Activated naive CD8-positive, alpha-beta T cell treated with anti-CD3 and anti-CD28 coated beads, Interleukin-2, amount 10 ng/mL, durations not matched to agents 7 days and 5 days (primary cell): ENCODE measurements at regions not wholly inside any gene's neighbourhood (a gene's known extent, or its start where the extent isn't known, plus 50 kb on each side); places are given as distances from the start of the nearest gene placed in this dataset.
"Not testable (repeated sequence)": the region's sequence is repeated elsewhere in the genome, so short reads cannot be mapped to it uniquely, and the experiment has no call there.

Experiments used
- ATAC-seq: fragments of 150-1000 bp; cut with Tn5 transposase; one replicate; pipeline ENCODE4 v1.10.0; 2021; ENCODE audit warnings: low read depth, moderate library complexity
- POLR2A ChIA-PET: fragments of 350-600 bp; sonication (Branson Sonifier 250); formaldehyde crosslinking; loops from one replicate; lab custom pipeline; 2021; ENCODE audit warnings: antibody characterized with exemption; lab: Charles Lee
- DNase-seq: peaks from one replicate; pipeline ENCODE4 v3.0.0; 2021
- H3K27ac Mint-ChIP-seq: one replicate; pipeline ENCODE4 v1.8.0; 2022; ENCODE audit warnings: mild to moderate bottlenecking, mixed read lengths
- H3K27me3 Mint-ChIP-seq: one replicate; pipeline ENCODE4 v1.8.0; 2022; ENCODE audit warnings: mild to moderate bottlenecking, moderate library complexity, mixed read lengths
- H3K36me3 Mint-ChIP-seq: one replicate; pipeline ENCODE4 v1.8.0; 2021; ENCODE audit warnings: mild to moderate bottlenecking, mixed read lengths
- H3K4me1 Mint-ChIP-seq: one replicate; pipeline ENCODE4 v1.8.0; 2021; ENCODE audit warnings: mixed read lengths
- H3K4me3 Mint-ChIP-seq: one replicate; pipeline ENCODE4 v1.8.0; 2022; ENCODE audit warnings: mild to moderate bottlenecking, moderate library complexity, mixed read lengths
- H3K9me3 Mint-ChIP-seq: one replicate; pipeline ENCODE4 v1.8.0; 2021; ENCODE audit warnings: mixed read lengths

DNA sequence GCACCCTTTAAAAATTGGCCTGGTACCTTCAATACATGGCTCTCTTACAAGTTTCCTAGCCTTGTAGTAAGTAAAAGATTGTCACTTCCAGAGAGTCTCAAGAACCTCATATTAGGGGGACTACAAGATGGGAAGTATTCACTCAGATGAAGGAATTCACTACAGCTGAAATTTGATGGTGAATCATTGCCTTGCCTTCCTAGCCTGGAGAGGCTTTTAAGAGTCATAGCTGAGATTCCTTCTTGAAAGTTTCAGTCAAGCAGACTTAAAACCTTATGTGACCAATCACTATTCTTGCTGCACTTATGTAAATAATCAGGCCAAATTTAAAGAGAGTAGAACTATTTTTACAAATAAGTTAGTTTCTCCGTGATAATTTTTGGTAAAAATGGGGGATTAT is 451.6 kb downstream of the TRHDE start:
- Mint-ChIP-seq H3K36me3 (no peaks in the 10 kb centered on the region), H3K4me1 (no peaks in the 10 kb centered on the region), H3K27ac (no peak overlapping the region), H3K9me3 (peaks cover 3% of the 10 kb centered on the region), H3K4me3 (no peak overlapping the region), H3K27me3 (no peaks in the 10 kb centered on the region)
- no peak for ATAC-seq
- POLR2A ChIA-PET, result no interaction called here
- no peak for DNase-seq

DNA sequence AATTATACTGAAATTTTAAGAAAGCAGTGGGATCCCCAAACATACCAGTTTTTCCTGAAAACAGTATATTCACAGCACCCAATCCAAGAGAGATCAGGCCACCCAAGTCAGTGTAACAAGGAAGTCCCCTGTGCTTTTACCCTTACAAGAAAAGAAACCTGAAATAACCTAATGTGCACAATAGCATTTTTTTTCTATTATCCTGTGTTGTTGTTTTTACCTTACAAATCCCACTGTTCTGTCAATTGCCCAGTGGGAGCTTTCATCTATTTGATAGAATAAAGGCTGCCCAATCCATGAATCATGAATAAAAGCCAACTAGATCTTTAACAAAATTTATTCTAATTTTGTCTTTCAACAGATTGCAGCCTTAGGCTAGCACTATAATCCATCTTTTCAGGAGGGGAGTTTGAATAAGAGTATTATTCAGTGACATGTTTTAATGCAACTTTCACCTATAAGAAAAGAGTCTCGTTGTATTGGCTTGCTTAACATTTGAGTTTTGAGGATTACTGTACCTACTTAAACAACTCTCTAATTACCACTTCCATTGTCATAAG is 457.4 kb downstream of the TRHDE start:
- Mint-ChIP-seq H3K27me3 (no peaks in the 10 kb centered on the region), H3K4me3 (no peak overlapping the region), H3K9me3 (peaks cover 5% of the 10 kb centered on the region), H3K4me1 (no peaks in the 10 kb centered on the region), H3K36me3 (no peaks in the 10 kb centered on the region), H3K27ac (no peak overlapping the region)
- no peak for ATAC-seq
- POLR2A ChIA-PET, result no interaction called here
- DNase-seq, result no peak

DNA sequence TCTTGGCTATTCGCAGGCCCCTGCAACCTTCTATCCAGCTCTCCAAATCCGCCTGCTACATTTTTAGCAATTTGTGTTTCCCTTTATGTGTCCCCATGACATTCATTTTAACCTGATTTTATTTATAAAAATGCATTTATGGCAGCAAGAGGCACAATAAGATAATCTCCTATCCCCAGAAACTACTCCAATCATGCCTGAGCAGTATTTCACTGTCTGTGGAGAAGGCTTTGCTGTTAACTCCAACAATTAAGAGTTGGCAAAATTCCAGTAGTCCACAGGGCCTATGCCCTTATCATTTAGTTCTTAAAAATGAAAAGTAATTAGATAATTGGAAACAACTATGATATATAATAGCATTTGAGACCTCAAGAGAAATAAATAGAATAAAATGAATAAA is 462.4 kb downstream of the TRHDE start:
- ATAC-seq (no peak), DNase-seq (no peak)
- no peaks in the 10 kb centered on the region for H3K36me3 Mint-ChIP-seq
- POLR2A ChIA-PET, result no interaction called here
- H3K27me3 Mint-ChIP-seq, result no peaks in the 10 kb centered on the region
- H3K27ac Mint-ChIP-seq, result no peak overlapping the region
- H3K4me1 Mint-ChIP-seq, result no peaks in the 10 kb centered on the region
- peaks cover 2% of the 10 kb centered on the region for H3K9me3 Mint-ChIP-seq
- no peak overlapping the region for H3K4me3 Mint-ChIP-seq

DNA sequence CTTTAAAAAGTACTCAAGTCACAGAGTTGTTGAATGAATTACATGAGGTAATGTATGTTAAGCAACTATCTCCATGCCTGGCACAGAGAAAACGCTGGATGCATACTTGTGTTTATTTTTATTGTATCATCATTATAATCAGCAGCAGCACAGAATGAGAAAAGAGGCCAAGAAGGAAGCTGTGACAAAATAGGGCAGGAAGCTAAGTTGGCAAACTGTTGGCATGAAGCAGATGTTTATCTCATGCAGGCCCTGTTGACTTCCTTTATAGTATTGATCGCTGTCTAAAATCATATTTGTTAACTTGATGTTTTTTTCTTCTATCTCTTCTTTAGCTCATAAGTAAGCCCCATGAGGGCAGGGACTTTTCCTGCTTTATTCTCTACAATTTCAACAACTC is 466.6 kb downstream of the TRHDE start:
- DNase-seq, result no peak
- Mint-ChIP-seq H3K4me3 (no peak overlapping the region), H3K27me3 (no peaks in the 10 kb centered on the region), H3K4me1 (no peaks in the 10 kb centered on the region), H3K27ac (no peak overlapping the region), H3K36me3 (no peaks in the 10 kb centered on the region), H3K9me3 (peaks cover 7% of the 10 kb centered on the region)
- ATAC-seq, result no peak
- POLR2A ChIA-PET, result no interaction called here

DNA sequence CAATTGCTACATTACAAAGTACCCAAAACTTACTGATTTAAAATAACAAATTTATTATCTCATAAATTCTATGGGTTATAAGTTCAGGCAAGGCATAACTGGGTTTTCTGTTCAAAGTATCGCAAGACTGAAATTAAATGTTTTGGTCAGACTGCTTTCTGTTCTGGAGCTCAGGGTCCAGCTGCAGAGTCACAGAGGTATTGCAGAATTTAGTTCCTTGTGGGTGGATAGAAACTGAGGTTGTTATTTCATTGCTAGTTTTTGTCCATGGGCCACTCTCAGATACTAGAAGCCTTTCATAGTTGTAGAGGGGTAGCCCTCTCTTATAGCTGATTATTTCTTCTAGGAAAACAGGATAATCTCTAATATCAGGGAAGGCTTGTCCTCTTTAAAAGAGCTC is 467.9 kb downstream of the TRHDE start:
- Mint-ChIP-seq H3K36me3 (no peaks in the 10 kb centered on the region), H3K9me3 (peaks cover 7% of the 10 kb centered on the region), H3K4me3 (no peak overlapping the region), H3K27ac (no peak overlapping the region), H3K27me3 (no peaks in the 10 kb centered on the region), H3K4me1 (no peaks in the 10 kb centered on the region)
- ATAC-seq (no peak), DNase-seq (no peak)
- POLR2A ChIA-PET, result no interaction called here

DNA sequence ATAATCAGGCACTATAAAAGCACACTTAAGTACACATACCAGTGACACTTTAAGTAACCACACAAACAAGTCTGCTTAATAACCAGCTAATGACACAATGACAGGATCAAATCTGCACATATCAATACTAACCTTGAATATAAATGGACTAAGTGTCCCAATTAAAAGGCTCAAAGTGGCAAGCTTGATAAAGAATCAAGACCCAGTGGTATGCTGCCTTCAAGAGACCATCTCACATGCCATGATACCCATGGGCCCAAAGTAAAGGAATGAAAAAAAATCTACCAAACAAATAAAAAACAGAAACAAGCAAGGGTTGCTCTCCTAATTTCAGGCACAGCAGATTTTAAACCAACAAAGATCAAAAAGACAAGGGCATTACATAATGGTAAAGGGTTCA is 470.4 kb downstream of the TRHDE start:
- no peaks in the 10 kb centered on the region for H3K4me1 Mint-ChIP-seq
- no peak for ATAC-seq
- POLR2A ChIA-PET, result no interaction called here
- H3K27me3 Mint-ChIP-seq, result no peaks in the 10 kb centered on the region
- H3K4me3 Mint-ChIP-seq, result no peak overlapping the region
- no peaks in the 10 kb centered on the region for H3K36me3 Mint-ChIP-seq
- H3K27ac Mint-ChIP-seq, result no peak overlapping the region
- DNase-seq, result no peak
- peaks cover 7% of the 10 kb centered on the region for H3K9me3 Mint-ChIP-seq

DNA sequence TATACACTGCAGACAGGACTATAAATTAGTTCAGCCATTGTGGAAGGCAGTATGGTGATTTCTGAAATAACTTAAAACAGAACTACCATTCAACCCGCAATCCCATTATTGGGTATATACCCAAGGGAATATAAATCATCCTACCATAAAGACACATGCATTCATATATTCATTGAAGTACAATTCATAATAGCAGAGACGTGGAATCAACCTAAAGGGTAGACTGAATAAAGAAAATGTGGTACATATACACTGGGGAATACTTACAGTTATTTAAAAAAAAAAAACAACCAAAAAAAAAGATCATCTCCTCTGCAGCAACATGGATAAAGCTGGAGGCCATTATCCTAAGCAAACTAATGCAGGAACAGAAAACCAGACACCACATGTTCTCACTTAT is 473.9 kb downstream of the TRHDE start:
- Mint-ChIP-seq H3K9me3 (peaks cover 7% of the 10 kb centered on the region), H3K4me3 (no peak overlapping the region), H3K27me3 (no peaks in the 10 kb centered on the region), H3K36me3 (no peaks in the 10 kb centered on the region), H3K27ac (no peak overlapping the region), H3K4me1 (no peaks in the 10 kb centered on the region)
- DNase-seq, result no peak
- ATAC-seq, result no peak
- POLR2A ChIA-PET, result no interaction called here

DNA sequence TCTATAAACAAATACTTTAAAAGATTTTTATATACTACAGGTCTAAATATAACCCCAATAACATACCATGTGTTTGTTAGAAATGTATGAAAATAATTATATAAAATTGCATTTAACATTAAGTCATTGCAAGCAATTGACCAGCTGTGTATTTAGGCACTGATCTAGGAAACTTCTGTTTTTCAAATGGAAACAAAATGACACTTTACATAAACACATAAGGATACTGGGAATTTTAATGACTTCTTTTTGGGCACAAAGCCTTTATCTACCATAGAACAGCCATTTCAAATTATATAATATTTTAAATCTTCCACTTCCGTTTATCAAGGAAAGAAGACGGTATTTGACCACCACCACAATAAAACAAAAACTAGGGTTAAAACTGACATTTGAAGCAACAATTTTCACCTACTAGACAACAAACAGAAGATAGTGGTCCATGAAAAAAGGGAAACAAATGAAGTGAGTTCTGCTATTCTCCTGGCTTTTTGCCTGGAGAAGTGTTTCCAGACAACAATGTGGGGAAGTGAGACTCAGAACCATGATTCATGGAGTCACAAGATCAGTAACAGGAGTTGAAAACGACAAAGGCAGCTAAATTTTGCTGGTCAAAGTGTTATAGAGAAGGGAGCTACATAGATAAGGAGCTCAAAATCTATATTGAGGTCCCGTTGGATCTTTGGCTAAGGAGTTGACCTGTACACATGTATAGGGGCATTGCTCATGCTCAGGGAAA is 475.1 kb downstream of the TRHDE start:
- no peak for ATAC-seq
- no peaks in the 10 kb centered on the region for H3K4me1 Mint-ChIP-seq
- no peaks in the 10 kb centered on the region for H3K27me3 Mint-ChIP-seq
- no peak overlapping the region for H3K4me3 Mint-ChIP-seq
- DNase-seq, result no peak
- no peak overlapping the region for H3K27ac Mint-ChIP-seq
- no peaks in the 10 kb centered on the region for H3K36me3 Mint-ChIP-seq
- peaks cover 6% of the 10 kb centered on the region for H3K9me3 Mint-ChIP-seq
- POLR2A ChIA-PET, result no interaction called here

DNA sequence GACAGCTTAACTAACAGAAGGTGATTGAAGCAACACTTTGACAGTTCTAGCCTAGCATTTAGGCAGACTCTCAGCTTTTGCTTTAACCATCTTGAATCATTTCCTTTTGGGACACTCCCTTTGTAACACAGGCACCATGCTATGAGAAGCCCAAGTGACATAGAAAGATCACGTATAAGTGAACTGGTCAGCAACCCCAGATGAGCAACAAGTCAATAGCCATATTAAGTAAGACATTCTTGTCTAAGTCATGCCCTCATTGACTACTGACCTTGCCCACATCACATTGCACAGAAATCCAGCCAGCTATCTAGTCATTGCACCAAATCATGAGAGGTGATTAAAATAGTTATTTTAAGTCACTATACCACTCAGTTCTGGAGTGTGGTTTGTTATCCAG is 476.8 kb downstream of the TRHDE start:
- H3K4me3 Mint-ChIP-seq, result no peak overlapping the region
- H3K36me3 Mint-ChIP-seq, result no peaks in the 10 kb centered on the region
- no peak for ATAC-seq
- POLR2A ChIA-PET, result no interaction called here
- no peaks in the 10 kb centered on the region for H3K4me1 Mint-ChIP-seq
- H3K9me3 Mint-ChIP-seq, result peaks cover 2% of the 10 kb centered on the region
- DNase-seq, result no peak
- no peaks in the 10 kb centered on the region for H3K27me3 Mint-ChIP-seq
- no peak overlapping the region for H3K27ac Mint-ChIP-seq

DNA sequence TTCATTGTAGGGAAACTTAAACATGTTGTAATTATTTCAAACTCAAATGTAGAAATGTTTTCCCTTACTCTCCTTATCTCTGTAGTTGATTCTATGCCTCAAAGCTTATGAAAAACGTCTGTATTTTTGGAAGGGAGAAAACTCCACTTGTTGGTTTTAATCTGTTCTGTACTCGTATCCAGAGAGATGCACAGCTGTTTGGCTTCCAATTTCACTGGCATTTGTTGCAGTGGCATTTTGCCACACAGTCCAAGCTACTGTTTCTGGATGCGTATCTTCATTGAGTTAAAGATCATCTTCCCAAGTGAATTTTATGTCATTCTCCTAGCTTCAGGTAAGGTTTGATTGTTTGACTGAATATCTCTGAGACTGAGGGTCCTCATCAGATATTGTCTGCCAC is 481.4 kb downstream of the TRHDE start:
- ATAC-seq, result no peak
- Mint-ChIP-seq H3K27ac (no peak overlapping the region), H3K27me3 (no peaks in the 10 kb centered on the region), H3K9me3 (peaks cover 10% of the 10 kb centered on the region), H3K36me3 (no peaks in the 10 kb centered on the region), H3K4me3 (no peak overlapping the region), H3K4me1 (no peaks in the 10 kb centered on the region)
- POLR2A ChIA-PET, result no interaction called here
- no peak for DNase-seq

DNA sequence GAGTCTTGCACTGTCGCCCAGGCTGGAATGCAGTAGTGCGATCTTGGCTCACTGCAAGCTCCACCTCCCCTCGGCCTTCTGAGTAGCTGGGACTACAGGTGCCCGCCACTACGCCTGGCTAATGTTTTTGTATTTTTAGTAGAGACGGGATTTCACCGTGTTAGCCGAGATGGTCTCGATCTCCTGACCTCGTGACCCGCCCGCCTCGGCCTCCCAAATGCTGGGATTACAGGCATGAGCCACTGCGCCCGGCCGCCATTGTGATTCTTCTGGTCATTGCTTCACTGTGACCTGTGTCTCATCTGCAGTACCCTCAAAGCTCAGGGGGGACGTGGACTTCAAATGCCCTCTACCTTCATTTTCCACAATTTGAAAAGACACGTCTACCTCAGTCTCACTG is 481.9 kb downstream of the TRHDE start:
- H3K4me3 Mint-ChIP-seq, H3K36me3 Mint-ChIP-seq, H3K4me1 Mint-ChIP-seq, DNase-seq, H3K27ac Mint-ChIP-seq, H3K27me3 Mint-ChIP-seq, POLR2A ChIA-PET, ATAC-seq: not testable (repeated sequence)
- peaks cover 12% of the 10 kb centered on the region for H3K9me3 Mint-ChIP-seq

DNA sequence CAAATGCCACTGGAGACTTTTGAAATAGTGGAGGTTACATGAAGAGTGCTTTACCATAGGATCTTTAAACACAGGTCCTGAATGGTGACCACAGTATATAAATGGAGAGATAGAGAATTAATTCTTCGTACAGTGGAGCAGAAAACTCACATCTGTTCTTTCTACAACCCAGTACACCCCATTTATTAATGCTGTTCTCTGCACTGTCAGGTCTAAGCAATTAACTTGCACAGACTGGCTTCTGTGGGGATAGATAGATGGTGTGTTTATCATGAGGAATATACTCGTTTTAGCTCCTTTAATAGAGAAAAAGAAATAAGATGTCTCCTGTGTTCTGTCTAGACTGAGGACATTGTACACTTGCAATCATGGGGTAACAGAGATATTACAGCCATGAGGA is 494.3 kb downstream of the TRHDE start:
- POLR2A ChIA-PET, result no interaction called here
- H3K9me3 Mint-ChIP-seq, result peaks cover 6% of the 10 kb centered on the region
- no peaks in the 10 kb centered on the region for H3K36me3 Mint-ChIP-seq
- H3K27ac Mint-ChIP-seq, result no peak overlapping the region
- no peak overlapping the region for H3K4me3 Mint-ChIP-seq
- no peaks in the 10 kb centered on the region for H3K27me3 Mint-ChIP-seq
- no peak for ATAC-seq
- no peaks in the 10 kb centered on the region for H3K4me1 Mint-ChIP-seq
- DNase-seq, result no peak

DNA sequence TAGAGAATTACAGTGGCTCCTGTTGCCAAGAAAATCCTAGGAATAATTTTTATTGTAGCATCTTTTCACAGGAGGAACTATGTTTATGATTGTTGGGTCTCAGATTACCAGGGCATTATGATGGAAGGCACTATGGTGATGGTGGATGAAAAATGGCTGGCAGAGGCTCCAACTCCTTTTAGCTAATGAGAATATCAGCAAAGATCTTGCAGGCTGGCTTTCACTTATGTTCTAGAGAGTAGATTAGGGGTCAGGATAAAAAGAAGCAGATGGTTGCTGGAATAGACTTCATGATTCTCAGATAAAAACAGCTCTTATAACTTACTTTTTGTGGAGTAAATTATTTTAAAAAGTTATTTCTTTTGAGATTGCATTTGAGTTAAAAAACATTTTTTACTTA is 501.9 kb downstream of the TRHDE start:
- POLR2A ChIA-PET, result no interaction called here
- Mint-ChIP-seq H3K27ac (no peak overlapping the region), H3K4me1 (no peaks in the 10 kb centered on the region), H3K36me3 (no peaks in the 10 kb centered on the region), H3K9me3 (no peaks in the 10 kb centered on the region), H3K27me3 (no peaks in the 10 kb centered on the region), H3K4me3 (no peak overlapping the region)
- no peak for DNase-seq
- ATAC-seq, result no peak

DNA sequence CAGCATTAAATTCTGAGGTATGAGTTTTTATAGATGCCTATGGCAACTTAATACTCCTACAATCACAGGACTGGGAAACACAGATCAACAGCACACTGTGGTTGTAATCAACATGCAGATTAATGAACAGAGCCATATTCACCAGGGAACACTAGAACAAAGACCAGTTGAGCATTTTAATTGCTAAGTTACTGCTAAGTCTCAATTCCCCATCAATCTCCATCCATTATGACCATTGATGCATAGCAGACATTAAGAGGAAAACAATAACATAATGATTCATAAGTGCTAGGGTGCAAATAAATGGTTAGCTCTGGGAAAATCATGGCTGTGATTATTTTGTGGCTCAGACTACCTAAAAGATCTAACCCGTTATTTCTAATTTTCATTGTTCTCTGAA is 505.6 kb downstream of the TRHDE start:
- Mint-ChIP-seq H3K4me1 (no peaks in the 10 kb centered on the region), H3K36me3 (no peaks in the 10 kb centered on the region), H3K4me3 (no peak overlapping the region), H3K27ac (no peak overlapping the region), H3K9me3 (no peaks in the 10 kb centered on the region), H3K27me3 (no peaks in the 10 kb centered on the region)
- DNase-seq (no peak), ATAC-seq (no peak)
- POLR2A ChIA-PET, result no interaction called here
